Activated CD4-positive, alpha-beta T cell treated with anti-CD3 and anti-CD28 coated beads for 1 hour (primary cell): ENCODE measurements at regions not wholly inside any gene's neighbourhood (a gene's known extent, or its start where the extent isn't known, plus 50 kb on each side); places are given as distances from the start of the nearest gene placed in this dataset.

Experiments
- DNase-seq: peaks from one replicate; pipeline ENCODE4 v3.0.0-alpha.2; 2020

DNA sequence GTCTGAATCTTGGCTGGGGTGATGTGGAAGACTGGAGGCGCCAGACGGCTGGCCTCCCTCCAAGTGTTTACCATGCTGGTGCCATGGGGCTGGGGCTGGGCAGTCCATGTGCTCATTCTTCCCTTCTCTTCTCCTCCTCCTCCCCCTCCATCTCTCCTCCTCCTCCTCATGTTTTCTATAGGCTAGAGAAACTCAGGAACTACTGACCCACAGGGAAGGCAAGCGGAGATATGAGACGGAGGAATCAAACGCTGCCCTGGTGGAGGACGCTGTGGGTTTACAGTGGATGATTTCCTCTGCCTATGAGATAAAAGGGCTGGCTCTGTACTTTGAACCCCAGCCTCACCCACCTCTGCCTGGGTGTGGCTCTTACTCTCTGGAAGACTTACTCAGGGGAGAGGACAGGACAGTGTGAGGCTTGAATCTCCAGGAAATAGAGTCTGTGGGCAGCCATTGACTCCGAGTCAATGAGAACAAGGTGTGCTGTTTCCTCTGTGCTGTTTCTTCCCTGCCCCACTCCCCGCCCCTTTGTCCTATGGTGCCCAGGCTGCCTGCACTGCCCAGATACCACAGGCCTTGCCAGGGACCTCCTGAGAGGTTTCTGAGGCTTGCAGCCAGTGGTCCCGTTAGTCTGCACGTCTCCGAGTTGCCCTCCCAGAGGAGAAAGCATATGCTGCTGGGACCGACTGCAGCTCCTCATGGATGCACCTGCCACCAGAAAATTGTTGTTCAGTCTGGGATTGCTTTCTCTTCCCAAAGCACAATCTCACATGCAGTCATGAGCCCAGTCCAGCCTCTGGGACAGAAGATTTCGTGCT lies 132.6 kb upstream of the ARHGAP5 start:
- DNase-seq = no peak

DNA sequence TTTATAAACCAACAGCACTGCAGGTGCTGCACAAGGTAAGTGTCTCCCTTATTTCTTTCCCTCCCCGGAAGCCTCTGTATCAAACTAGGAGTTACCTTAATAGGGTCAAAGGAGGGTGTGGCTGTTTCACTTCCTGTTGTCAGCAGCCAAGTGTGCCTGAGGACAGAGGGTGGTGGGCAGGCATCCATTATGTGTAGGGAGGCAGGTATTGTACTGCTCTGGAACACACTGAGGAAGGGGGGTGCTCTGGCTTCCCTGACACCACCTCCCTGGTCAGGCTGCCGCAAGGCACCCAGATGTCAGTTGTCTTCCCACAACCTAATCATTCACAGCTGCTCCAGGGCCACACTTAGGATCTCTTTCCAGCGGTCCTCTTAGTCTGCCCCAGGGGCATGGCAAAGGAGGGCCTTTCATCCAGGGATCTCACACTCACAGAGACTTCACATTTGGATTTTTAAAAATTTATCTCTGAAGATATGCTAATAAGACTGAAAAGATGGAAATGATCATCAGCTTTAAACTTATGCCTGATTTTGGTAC lies 132.0 kb upstream of the ARHGAP5 start:
- DNase-seq = no peak

DNA sequence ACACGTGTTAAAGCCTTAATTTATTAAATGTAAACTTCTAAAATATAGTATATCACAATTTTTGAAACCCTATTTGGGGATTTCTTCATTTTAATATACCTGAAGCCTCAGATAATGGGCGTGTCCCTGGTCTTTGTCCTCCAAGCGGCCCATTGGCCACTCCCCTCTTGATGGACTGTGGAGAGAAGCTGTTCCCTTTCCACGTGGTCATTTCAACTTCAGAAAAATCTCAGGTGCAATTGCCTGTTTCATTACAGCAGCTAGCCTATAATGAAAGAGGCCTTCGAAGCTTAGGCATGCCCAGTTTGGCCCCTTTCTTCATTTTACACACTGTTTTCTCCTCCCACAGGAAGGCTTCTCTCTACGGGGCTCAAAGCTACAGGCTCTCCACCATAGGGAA lies 131.4 kb upstream of the ARHGAP5 start:
- DNase-seq = no peak

DNA sequence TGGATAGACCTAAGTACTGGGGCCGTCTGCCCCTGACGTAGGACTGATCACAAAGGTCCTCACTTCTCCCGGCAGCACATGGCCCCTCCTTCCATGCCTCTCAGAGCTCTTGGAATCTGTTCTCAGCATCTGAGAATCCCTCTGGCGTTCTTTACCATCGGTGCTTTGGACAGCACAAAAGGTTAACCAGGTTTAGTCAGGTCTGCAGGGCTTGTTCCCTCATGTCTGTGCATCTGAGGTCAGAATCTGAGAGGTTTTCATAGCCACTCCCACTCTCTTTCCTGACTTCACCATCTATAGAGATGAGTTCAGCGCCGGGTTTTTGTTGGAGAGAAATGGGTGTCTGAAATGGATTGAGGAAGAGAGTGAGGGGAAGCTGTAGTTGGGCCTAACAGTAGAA lies 130.0 kb upstream of the ARHGAP5 start:
- DNase-seq = no peak

DNA sequence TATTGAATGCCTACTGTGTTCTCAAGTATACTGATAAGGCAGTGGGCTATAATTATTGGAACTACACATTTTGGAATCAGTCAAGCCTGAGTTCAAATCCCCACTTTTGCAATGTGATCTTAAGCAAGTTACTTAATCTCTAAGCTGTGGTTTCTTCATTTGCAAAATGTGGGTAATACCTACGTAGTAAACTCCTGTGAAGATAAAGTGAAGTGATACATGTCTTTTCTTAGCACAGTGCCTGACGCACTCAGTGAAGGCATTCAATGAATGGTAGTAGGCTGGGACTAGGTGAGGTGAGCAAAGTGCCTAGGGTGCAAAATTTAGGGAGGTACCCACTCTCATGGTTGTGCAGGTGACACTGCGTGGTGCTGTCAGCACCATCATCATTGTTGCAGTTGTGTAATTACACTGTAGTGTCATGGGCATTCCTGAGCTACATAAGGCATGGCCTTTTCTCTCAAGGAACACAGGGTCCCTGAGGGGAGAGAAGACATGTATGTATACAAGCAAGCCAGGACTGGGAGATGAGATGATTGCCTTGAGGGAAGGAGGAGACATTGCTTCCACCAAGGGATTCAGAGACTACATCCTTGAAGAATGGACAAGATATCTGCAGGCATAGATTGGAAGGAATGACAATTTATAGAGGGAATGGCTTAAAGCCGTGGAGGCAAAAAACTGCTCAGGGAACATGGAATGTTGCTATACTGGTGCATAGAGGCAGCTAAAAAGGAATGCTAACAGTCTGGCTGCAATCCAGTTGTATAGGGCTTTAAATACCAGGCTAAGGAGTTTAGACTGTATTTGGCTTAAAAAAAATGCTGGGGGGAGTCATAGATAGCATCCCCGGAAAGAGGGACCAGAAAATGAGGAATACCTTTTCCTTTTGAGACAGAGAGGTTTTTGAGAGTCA lies 129.2 kb upstream of the ARHGAP5 start:
- DNase-seq = no peak

DNA sequence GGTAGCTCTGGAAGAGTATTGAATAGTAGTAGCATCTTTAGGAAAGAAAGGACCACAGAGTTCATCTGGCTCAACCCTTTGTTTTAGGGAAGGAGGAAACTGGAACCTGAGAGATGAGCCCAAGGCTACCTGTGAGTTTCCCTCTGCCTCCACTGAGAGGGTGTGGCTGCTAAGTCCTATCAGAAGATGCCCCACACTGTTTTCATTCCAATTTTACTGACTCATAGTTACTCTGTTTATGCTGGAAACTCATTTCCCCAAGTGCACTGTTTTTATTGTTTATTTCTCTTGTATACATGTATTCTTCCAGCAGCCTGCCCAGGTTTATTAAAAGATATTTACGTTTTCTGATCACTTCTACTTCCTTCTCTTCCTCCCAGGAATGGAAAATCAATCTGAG lies 127.4 kb upstream of the ARHGAP5 start:
- no peak for DNase-seq

DNA sequence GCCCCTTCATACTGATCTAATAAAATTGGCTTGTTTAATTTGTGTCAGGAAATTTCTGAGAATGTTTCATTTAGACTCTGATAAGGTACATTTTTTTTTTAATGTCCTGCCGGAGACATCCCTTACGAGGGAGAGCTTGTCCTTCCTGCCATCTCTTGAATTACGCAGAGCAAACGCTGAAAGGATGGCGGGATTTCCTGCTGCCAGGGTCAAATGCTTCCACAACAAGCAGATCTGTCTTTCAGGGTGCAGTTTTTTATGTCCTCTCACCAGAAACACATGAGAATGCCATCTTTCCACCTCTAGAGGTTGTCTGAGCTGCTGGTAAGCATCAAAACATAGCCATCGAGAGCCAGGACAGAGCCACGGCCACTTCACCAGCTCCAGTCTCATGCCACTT lies 126.8 kb upstream of the ARHGAP5 start:
- DNase-seq = no peak

DNA sequence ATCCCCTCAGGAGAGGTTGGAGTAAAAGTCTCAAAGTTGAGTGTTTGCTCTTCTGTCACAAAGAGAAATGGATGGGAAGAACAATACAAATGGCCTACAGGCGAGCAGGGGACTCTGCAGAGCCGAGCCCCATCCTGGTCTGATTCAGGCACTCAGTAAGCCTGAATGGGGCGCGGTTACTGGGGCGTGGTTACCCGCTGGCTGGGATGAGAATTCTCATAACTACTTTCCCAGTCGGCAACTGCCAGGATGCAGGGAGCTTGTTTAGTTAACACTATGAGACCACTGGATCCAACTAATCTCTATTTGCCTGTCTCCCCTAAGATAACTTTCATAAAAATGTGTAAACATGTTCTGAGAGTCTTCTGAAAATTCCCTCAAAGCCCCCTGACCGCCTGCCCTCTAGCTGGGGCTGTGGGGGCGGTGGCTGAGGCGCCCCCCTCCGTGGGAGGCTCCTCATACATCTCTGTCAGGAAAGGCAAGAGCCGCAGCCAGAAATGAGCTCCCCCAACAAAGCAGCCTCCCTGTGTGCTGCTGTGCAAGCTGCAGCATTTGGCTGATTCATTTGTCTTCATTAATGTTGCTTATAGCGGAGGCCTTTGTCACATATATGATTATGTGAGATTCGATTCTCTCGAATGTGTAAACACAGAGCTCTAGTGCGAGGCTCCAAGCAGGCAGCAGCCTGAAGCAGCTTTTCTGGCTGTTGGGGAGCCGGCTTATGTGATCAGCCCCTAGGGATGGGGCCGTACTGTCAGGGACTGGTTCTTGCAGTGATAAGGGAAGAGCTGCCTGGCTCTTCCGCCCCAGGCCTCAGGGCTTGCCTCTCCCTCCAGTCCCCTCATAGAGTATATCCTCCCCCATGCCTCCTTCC lies 126.1 kb upstream of the ARHGAP5 start:
- DNase-seq = no peak

DNA sequence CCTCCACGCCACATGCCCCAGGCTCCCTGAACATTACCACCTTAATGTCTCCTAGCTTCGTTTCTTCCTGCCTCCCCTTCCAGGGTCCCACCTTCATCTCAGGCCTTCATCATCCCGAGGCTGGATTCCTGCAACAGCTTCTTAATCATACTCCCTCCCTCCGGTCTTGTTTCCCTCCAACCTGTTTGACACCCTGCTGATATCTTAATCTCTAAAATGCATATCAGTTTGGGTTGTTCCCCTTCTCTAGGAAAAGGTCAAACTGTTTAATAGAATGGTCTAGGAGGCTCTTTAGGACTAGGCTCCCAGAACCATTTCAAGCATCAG lies 125.5 kb upstream of the ARHGAP5 start:
- DNase-seq = no peak

DNA sequence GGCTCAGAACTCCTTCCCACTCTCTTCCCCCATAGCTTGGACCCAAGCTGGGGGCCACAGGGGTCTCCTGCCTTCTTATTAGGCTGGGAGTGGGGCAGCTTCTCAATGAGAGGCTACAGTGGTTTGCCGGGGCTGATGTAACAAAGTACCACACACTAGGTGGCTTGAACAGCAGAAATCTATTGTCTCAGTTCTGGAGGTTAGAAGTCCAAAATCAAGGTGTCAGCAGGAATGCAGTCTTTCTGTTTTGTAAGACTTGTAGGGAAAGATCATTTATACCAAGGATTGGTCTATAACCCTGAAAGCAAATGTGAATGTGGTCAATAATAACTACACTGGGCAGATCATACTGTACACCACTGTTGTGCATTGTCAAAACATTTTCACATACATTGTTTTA lies 124.5 kb upstream of the ARHGAP5 start:
- no peak for DNase-seq

DNA sequence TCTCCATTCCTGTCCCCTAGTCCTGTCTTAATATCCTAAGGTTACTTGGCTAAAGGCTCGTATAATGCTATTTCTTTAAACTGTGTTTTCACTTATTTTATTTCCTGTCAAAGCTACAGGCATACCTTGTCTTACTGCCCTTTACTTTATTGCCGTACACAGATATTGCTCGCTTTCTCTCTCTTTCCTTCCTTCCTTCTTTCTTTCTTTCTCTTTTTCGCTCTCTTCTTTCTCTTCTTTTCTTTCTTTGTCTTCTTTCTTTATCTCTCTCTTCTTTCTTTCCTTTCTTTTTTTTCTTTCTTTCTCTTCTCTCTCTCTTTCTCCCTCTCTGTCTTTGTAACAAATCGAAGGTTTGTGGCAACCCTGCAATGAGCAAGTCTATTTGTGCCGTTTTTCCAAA lies 123.9 kb upstream of the ARHGAP5 start:
- DNase-seq = no peak

DNA sequence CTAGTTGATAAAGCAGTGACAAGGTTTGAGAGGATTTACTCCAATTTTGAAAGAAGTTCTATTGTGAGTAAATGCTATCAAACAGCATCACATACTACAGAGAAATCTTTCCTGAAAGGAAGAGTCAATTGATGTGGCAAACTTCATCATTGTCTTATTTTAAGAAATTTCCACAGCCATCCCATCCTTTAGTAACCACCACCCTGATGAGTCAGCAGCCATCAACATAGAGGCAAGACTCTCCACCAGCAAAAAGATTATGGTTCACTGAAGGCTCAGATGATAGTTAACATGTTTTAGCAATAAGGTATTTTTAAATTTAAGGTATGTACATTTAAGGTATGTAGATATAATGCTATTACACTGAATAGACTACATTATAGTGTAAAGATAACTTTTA lies 122.1 kb upstream of the ARHGAP5 start:
- no peak for DNase-seq

DNA sequence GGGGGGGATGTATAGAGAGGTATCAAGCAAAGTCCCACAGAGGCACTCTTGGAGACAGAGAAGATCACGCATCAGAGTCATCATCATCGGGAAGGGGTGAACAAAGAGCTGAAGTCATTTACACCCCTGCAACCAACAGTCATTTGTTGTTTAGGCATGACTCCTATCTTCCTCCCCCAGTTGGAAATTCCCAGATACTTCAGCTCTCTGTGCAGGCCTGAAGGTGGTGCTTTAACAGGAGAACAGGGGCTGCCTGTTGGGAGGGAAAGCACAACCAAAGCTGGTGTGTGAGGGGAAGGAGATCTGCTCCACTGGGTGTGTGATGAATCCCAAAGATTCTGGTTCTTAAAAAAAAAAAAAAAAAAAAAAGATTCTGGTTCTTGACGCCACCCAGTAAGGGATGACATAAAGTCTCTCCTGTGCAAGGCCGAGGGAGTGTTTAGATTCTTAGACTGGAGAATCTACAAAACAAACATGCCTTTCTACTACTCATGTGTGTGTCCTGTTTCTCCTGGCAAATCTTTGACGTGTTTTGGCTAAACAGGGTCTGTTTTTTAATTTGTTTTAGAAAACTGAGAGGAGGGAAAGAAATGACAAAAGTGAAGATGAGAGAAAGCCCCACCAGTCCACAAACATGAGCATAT lies 121.0 kb upstream of the ARHGAP5 start:
- no peak for DNase-seq

DNA sequence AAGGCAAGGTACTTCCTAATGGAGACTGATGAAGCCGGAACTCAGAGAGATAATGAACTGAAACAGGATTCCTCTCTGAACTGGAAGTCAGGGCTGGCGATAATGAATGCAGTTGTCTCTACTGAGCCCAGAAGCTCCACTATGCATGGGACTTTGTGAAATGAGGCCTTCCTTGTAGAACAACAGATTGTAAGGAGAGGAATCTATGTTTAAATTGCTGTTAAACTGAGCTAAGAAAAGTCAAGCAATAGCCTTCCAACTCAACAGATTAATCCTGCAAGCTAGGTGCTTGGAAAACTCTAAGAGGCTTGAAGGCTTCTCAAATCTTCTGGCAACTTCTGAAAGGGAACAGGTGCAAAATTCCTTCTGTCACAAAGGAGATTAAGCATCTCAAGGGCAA lies 119.5 kb upstream of the ARHGAP5 start:
- DNase-seq = no peak

DNA sequence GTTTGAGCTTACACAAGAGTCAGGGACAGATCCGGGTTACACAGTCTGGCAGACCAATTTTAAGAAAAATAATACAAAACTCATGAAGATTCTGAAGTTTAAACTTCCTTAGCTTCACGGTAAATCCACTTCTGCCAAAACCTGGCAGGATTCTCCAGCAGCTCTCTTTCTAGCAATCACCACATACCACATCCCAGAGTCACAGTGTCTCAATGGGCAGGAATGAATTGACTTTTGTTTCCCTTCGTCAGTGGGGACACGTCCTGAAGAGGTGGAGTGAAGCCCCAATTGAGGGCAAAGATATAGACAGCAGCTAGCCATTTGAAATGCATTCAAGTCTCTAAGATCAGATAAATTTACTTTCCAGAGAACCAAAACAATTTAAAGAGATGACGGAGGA lies 117.1 kb upstream of the ARHGAP5 start:
- DNase-seq = no peak

DNA sequence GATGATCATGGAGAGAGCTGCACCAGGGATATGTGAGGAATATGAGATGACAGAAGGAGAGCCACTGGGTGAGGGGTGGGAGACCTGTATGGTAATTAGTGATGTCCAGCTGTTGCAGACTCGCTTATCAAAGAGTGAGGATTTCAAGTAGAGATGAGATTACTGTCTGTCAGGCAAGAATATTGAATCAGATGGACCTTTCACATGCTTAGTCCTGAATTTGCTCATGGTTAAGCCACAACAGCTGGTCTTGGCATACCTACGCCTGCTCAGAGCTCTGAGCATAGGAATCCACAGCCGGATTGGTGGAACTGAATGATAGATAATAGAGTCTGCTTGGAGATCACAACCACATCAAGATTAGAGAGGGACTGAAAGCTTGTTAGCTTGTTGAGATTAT lies 115.2 kb upstream of the ARHGAP5 start:
- no peak for DNase-seq

DNA sequence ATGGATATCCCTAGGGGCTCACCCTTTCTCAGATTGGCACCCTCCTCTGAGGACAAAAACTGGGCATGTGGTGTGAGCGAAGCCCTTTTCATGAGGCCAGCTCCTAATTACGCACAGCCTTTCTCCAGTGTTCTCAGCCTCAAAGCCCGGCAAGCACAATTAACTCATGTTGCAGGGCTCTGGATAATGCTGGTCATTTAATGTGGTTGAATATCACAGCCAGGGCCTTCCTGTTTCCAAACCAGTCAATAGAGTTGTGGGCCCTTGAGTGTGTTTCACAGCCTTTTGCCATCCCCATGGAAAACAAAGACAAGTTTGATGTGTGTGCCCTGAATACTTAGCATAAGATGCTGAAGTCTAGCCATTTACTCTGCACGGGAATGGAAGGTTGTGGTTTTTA lies 114.2 kb upstream of the ARHGAP5 start:
- DNase-seq = no peak

DNA sequence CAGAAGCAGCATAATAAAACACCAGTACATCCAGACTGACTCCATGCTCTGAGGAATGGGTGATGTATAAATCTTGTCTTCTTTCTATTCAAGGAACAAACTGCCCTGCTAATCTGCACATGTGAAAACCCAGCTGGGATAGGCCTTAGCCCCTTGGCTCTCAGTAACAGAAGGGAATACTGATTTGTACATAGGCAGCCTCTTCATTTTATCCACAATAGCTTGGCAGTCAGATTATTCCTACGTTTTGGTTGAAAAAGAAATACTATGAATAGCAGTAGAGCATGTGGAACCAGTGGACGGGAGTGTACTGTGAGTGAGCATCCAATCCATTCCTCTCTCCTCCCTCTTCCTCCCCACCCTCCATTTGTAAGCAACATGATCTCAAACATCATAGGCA lies 113.5 kb upstream of the ARHGAP5 start:
- no peak for DNase-seq

DNA sequence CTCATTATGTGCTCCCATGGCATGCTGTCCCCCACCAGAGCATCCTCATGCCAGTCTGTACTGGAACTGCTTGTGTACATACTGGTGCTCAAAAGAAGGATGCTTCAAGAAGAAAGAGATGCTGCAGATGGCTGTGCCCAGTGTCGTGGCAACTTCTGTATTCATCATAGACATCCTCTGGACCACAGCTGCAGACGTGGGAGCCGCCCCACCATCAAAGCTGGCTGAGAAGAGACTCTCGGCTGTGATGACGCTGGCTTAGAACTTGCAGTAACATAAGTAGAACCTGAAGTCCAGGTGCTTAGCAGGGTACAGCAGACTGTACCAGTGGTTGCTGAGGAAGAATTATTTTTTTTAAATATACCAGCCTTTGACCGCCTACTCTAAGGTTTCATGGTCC lies 112.6 kb upstream of the ARHGAP5 start:
- no peak for DNase-seq

DNA sequence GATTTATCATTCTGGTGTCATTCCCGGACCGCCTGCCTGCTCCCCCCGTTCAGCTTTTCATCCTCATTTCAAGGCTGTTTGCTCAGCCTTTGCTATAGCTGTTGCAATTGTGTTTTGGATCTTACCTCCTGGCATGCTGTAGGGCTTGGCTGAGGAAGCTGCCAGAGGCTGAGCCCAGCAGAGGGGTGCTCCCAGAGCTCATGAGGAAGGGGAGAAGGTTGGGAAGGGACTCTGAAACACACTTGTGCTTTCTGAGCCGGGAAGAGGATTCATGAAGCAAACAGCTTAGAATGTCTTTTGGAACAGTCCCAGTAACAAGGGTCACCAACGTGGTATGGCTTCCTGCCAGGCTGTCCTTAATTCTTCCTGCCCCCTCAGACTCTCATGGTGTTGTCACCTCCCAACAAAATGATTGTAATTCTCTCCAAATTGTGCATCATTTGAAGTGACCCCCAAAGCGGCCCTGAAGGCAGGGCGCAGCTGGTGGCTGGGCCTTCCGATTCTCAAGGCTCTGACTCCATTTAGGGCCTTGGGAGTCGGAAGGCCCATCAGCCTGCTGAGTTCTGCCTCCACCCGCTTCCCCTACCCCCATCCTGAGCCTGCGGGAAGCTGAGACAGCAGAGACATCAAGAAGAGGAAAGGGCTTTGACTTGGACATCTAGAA lies 111.9 kb upstream of the ARHGAP5 start:
- no peak for DNase-seq

DNA sequence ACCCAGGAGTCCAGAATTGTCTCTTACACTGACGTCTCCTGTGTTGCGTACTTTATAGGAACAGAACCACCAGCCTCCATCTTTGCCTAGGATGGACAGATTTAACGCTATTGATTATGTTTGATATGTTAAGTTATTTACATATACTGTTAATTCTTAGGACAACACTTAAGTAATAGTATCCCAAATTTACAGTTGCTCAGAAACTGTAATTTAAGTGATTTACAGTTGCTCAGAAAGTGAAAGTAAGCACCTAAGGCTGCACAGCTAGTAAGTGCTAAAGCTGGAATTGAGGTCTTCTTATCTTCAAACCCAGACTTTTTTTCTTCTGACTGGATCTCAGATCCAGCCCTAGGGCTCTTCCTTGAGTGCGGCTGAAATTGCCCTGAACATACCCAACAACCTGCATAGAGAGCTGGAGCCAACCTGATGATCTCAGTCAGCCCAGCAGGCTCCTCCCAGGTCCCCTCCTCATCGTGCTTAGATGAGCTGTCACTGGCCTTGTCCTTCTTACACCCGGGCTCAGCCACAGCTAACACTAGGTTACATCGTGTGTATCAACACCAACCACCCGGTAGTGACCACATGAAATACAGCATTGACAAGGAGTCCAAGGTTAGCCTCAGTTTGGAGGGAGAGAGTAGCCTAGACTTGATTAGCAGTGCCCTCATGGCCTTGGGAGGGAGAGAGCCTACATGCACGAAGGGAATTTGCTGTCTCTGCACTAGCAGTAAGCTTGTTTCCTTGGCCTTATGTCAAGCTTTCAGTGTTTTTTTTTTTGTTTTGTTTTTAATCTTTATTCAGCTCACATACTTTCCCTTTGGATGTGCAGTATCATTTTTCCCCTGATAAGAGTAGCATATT lies 111.1 kb upstream of the ARHGAP5 start:
- DNase-seq = no peak
